Kidney (tissue), 13 donors: ENCODE measurements at regions not wholly inside any gene's neighbourhood (a gene's known extent, or its start where the extent isn't known, plus 50 kb on each side); places are given as distances from the start of the nearest gene placed in this dataset.

ENCODE experiments used
- DNase-seq, 5 donors: peaks; one replicate each; pipeline ENCODE4 v3.0.0-alpha.2; 2013 to 2020
- FAIRE-seq: peaks from 2 replicates; lab custom pipeline; 2012; peaks lifted over from hg19 to GRCh38; lab: Jason Lieb, UNC
- H3K27ac ChIP-seq, 2 donors: one replicate each; pipeline ENCODE4 v1.7.0; 2013; ENCODE audit warnings: low read depth in 2 of 2, low read length in 2 of 2, inconsistent platforms in 1 of 2
- H3K27me3 ChIP-seq: one replicate; pipeline ENCODE4 v1.7.1; 2013; ENCODE audit warnings: low read length, inconsistent platforms; ENCODE audit not compliant: control insufficient read depth, insufficient read depth
- H3K36me3 ChIP-seq, 3 donors: one replicate each; pipeline versions ENCODE4 v1.7.0 to v1.7.1; 2013; ENCODE audit warnings: low read length in 3 of 3, control low read depth in 1 of 3, inconsistent platforms in 1 of 3; ENCODE audit not compliant: insufficient read depth in 3 of 3, control insufficient read depth in 2 of 3
- H3K4me1 ChIP-seq, 3 donors: one replicate each; pipeline versions ENCODE4 v1.7.0 to v1.7.1; 2013; ENCODE audit warnings: low read length in 3 of 3, inconsistent platforms in 1 of 3, low read depth in 1 of 3; ENCODE audit not compliant: control insufficient read depth in 2 of 3, insufficient read depth in 2 of 3
- H3K4me3 ChIP-seq, 3 donors: one replicate each; pipeline versions ENCODE4 v1.7.0 to v1.8.1; 2013; ENCODE audit warnings: low read length in 3 of 3, control low read depth in 1 of 3, inconsistent platforms in 1 of 3
- H3K9ac ChIP-seq, 3 donors: one replicate each; pipeline versions ENCODE4 v1.7.0 to v1.7.1; 2013; ENCODE audit warnings: low read length in 3 of 3, control low read depth in 1 of 3, inconsistent platforms in 1 of 3
- H3K9me3 ChIP-seq, 3 donors: one replicate each; pipeline versions ENCODE4 v1.7.0 to v1.7.1; 2013; ENCODE audit warnings: low read length in 3 of 3, control low read depth in 1 of 3, inconsistent platforms in 1 of 3; ENCODE audit not compliant: control insufficient read depth in 2 of 3, insufficient read depth in 1 of 3
- CTCF ChIP-seq: IDR thresholded peaks from 3 replicates; pipeline ENCODE4 v1.5.1; 2012; ENCODE audit warnings: mild to moderate bottlenecking, moderate library complexity, borderline replicate concordance; ENCODE audit not compliant: insufficient read depth; ENCODE audit errors: extremely low read depth
- intact Hi-C: fragments of 100-400 bp; cut with DNase I; formaldehyde crosslinking; loops from one replicate; pipeline ENCODE4 v1.11.1; 2022
- donor health status: control.
- donor health status: control.
- donor health status: control.
- donor health status: control.
- donor health status: control.
- donor health status: DM: yes; HTN: yes; CAD: no.
- donor health status: Normal renal cell carcinoma (clear cell type).

DNA sequence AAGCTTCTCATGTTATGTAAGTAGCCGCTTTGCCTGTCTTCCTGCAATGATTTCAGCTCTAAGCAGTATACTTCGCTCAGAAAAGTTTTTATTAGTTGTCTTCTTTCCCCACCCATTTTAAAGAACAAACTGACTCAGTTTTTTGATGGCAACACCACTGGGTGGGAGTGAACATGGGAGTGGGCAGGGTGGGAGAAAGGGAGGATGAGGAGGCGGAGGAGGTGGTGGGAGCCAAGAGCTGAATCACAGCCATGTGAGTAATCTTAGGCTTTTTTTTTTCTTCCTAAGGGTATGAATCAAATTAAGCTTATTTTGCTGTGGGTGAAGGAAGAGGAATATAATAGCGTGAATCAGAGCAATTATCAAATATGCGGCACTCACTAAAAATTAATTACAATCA lies 574.3 kb upstream of the DIPK2B start:
- Histone ChIP-seq H3K9ac (no peak overlapping the region), H3K4me3 (no peak overlapping the region), H3K4me1 (peaks cover 0 to 3% (median 0%) of the 10 kb centered on the region in 3 donors), H3K9me3 (no peaks in the 10 kb centered on the region), H3K27me3 (no peaks in the 10 kb centered on the region), H3K36me3 (no peaks in the 10 kb centered on the region), H3K27ac (no peak overlapping the region)
- FAIRE-seq (peak; percentile 50), DNase-seq (no peak)
- intact Hi-C loops = no loop called here
- TF ChIP-seq CTCF = no peak

GRCh38 chrX:45773572-45773971 lies 572.9 kb upstream of the DIPK2B start:
- no peak for TF ChIP-seq CTCF
- no peak for FAIRE-seq
- Histone ChIP-seq H3K9ac (no peak overlapping the region), H3K36me3 (no peaks in the 10 kb centered on the region), H3K9me3 (no peaks in the 10 kb centered on the region), H3K4me1 (peaks cover 0 to 3% (median 0%) of the 10 kb centered on the region in 3 donors), H3K27ac (no peak overlapping the region), H3K4me3 (no peak overlapping the region), H3K27me3 (no peaks in the 10 kb centered on the region)
- no peak for DNase-seq
- intact Hi-C loops = no loop called here

- Histone ChIP-seq H3K36me3 (no peaks in the 10 kb centered on the region), H3K4me3 (peak overlapping the region; percentile 16 to 79 (median 28)), H3K9ac (peak overlapping the region in 1 of 3 donors; percentile 28), H3K4me1 (peaks cover 0 to 3% (median 2%) of the 10 kb centered on the region in 3 donors), H3K27me3 (no peaks in the 10 kb centered on the region), H3K27ac (peak overlapping the region; percentile 55 to 75), H3K9me3 (no peaks in the 10 kb centered on the region)
- FAIRE-seq (peak; percentile 56), DNase-seq (peak in 1 of 5 donors; percentile 71)
- intact Hi-C loops = no loop called here
- no peak for TF ChIP-seq CTCF
Observed at GRCh38 chrX:45771560-45772340, 571.1 kb upstream of the DIPK2B start.
